ENCODE measurements at regions not wholly inside any gene's neighbourhood (a gene's known extent, or its start where the extent isn't known, plus 50 kb on each side); places are given as distances from the start of the nearest gene placed in this dataset.

- H3K79me2 ChIP-seq (ENCODE audit: control insufficient read depth, insufficient read depth, low read length) = no peaks in the 10 kb centered on the region
- H3K4me2 ChIP-seq (ENCODE audit: insufficient read depth, low read length) = no peak overlapping the region; the same call in 1 of the 2 replicates
- no peak overlapping the region for H3K4me3 ChIP-seq
- H3K27ac ChIP-seq (ENCODE audit: extremely low read depth, low read depth, low read length) = no peak overlapping the region
- peak; percentile 86 for ATAC-seq
- H3K9me3 ChIP-seq (replicated peaks; ENCODE audit: control insufficient read depth, insufficient read depth, low read depth, low read length) = no peaks in the 10 kb centered on the region
- H3K36me3 ChIP-seq (ENCODE audit: control insufficient read depth, insufficient read depth, low read length) = no peaks in the 10 kb centered on the region
- DNase-seq (ENCODE audit: extremely low read depth in 1 of 4, low spot score in 3 of 4) = peak in 2 of 4 experiments; percentile 33 to 63
- peak overlapping the region; percentile 77 for H2AFZ ChIP-seq (ENCODE audit: low read depth, low read length)
- H3K4me1 ChIP-seq (replicated peaks in 1 of 2; ENCODE audit: control insufficient read depth in 2 of 2, insufficient read depth in 2 of 2, low read length in 2 of 2) = peaks cover 8 to 14% of the 10 kb centered on the region in 2 experiments; a peak in 4 of 5 replicates
- H4K20me1 ChIP-seq (replicated peaks; ENCODE audit: control insufficient read depth, insufficient read depth, low read length) = no peaks in the 10 kb centered on the region
- in situ Hi-C loops (cut with MboI) = loop anchor here (25.0 kb wide), 2 partner anchors 273 to 423 kb away; no protein-coding TSS in a partner anchor
- WGBS (ENCODE audit: insufficient coverage, low coverage, missing lambda C conversion rate) = 21% methylated on average over 5 of the region's 5 CpGs
- FAIRE-seq = peak; percentile 69
- CTCF ChIA-PET (ENCODE audit: low intra/inter-chr PET ratio) = interaction anchor here (0.9 to 1.6 kb wide), 2 partner anchors 13 to 1200 kb away, joined by 3 to 4 read pairs; no protein-coding TSS in a partner anchor
- intact Hi-C loops (cut with micrococcal nuclease) = loop anchor here (2.0 kb wide), 1 partner anchor 102 kb away; no protein-coding TSS in a partner anchor
- POLR2A ChIA-PET = interaction anchor here (0.7 kb wide), 1 partner anchor 9 kb away, joined by 3 read pairs; no protein-coding TSS in a partner anchor
- H3K27me3 ChIP-seq (ENCODE audit: control insufficient read depth in 2 of 2, insufficient read depth in 2 of 2, low read length in 2 of 2) = no peaks in the 10 kb centered on the region
- H3K9me1 ChIP-seq (ENCODE audit: control insufficient read depth, insufficient read depth, low read length) = no peaks in the 10 kb centered on the region
- H3K9ac ChIP-seq (ENCODE audit: insufficient read depth in 1 of 2, low read depth in 2 of 2, low read length in 2 of 2) = no peak overlapping the region
- no TSS peak for BruUV-seq (replicated peaks)
- TF ChIP-seq KDM1A (IDR thresholded peaks at IDR 0.05) = no peak
- TF ChIP-seq TCFL5 (CRISPR knock-in tag; conservative IDR thresholded peaks at IDR 0.05) = no peak
- TF ChIP-seq SMC3 (conservative IDR thresholded peaks at IDR 0.05; ENCODE audit: insufficient read depth, low read depth, low read length) = peak; percentile 66
- peak; percentile 89 for TF ChIP-seq REST (IDR thresholded peaks at IDR 0.05; ENCODE audit: borderline replicate concordance)
- no peak for TF ChIP-seq REST (CRISPR knock-in tag; IDR thresholded peaks at IDR 0.05; ENCODE audit: low read depth)
- TF ChIP-seq CC2D1A (IDR thresholded peaks at IDR 0.05) = 0 out of 2 replicates have a peak, but pooled peaks have one; percentile 57
- no peak for TF ChIP-seq CHD4 (IDR thresholded peaks at IDR 0.05; ENCODE audit: insufficient read depth, insufficient replicate concordance, low read depth, low read length, poor library complexity, severe bottlenecking)
- no peak for TF ChIP-seq IRF1 (CRISPR knock-in tag; IDR thresholded peaks at IDR 0.05; ENCODE audit: borderline replicate concordance)
- TF ChIP-seq DEAF1 (CRISPR knock-in tag; IDR thresholded peaks at IDR 0.05) = peak; percentile 88
These were observed 86.3 kb upstream of the RPS23 start for GRCh38 chr5:82364497-82364896.
